ENCODE measurements at regions not wholly inside any gene's neighbourhood (a gene's known extent, or its start where the extent isn't known, plus 50 kb on each side); places are given as distances from the start of the nearest gene placed in this dataset.

DNA sequence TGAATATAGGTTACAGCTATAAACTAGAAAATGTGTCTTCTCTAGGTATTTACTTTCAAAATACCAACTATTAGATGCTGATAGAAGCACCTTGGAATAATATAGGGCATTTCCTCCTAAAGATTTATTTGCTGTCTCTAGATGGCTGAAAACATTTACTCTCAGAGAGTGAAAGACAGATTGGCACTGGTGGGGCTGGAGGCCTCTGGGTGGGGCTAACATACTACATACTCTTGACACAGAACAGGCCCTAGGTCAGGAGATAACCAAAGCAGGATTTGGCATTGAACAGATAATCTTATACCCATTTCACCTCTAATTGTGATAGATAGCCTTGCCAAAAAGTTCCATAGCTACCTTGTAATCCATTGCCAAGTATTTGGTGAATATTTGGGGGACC, 253.3 kb upstream of the TBC1D5 start:
- TF ChIP-seq TCF12 (IDR thresholded peaks at IDR 0.05; ENCODE audit: low read depth), result no peak
- TF ChIP-seq, protein P1, sequence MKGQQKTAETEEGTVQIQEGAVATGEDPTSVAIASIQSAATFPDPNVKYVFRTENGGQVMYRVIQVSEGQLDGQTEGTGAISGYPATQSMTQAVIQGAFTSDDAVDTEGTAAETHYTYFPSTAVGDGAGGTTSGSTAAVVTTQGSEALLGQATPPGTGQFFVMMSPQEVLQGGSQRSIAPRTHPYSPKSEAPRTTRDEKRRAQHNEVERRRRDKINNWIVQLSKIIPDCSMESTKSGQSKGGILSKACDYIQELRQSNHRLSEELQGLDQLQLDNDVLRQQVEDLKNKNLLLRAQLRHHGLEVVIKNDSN (IDR thresholded peaks at IDR 0.05), result no peak
- no peak for TF ChIP-seq YY1 (IDR thresholded peaks at IDR 0.05; ENCODE audit: low read depth)
- TF ChIP-seq TEAD4 (IDR thresholded peaks at IDR 0.05), result no peak
- TF ChIP-seq CEBPB (IDR thresholded peaks at IDR 0.05), result no peak
- TF ChIP-seq, protein P2, sequence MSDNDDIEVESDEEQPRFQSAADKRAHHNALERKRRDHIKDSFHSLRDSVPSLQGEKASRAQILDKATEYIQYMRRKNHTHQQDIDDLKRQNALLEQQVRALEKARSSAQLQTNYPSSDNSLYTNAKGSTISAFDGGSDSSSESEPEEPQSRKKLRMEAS (IDR thresholded peaks at IDR 0.05), result no peak
- TF ChIP-seq NFIC (IDR thresholded peaks at IDR 0.05), result no peak
- TF ChIP-seq RAD21 (IDR thresholded peaks at IDR 0.05; ENCODE audit: low read depth), result no peak
- no peak for TF ChIP-seq ZBTB7A (IDR thresholded peaks at IDR 0.05; ENCODE audit: low read depth)
- TF ChIP-seq CREB1 (IDR thresholded peaks at IDR 0.05; ENCODE audit: low read depth), result no peak
- no peak for TF ChIP-seq TAF1 (IDR thresholded peaks at IDR 0.05; ENCODE audit: low read depth)
- TF ChIP-seq, protein P3, sequence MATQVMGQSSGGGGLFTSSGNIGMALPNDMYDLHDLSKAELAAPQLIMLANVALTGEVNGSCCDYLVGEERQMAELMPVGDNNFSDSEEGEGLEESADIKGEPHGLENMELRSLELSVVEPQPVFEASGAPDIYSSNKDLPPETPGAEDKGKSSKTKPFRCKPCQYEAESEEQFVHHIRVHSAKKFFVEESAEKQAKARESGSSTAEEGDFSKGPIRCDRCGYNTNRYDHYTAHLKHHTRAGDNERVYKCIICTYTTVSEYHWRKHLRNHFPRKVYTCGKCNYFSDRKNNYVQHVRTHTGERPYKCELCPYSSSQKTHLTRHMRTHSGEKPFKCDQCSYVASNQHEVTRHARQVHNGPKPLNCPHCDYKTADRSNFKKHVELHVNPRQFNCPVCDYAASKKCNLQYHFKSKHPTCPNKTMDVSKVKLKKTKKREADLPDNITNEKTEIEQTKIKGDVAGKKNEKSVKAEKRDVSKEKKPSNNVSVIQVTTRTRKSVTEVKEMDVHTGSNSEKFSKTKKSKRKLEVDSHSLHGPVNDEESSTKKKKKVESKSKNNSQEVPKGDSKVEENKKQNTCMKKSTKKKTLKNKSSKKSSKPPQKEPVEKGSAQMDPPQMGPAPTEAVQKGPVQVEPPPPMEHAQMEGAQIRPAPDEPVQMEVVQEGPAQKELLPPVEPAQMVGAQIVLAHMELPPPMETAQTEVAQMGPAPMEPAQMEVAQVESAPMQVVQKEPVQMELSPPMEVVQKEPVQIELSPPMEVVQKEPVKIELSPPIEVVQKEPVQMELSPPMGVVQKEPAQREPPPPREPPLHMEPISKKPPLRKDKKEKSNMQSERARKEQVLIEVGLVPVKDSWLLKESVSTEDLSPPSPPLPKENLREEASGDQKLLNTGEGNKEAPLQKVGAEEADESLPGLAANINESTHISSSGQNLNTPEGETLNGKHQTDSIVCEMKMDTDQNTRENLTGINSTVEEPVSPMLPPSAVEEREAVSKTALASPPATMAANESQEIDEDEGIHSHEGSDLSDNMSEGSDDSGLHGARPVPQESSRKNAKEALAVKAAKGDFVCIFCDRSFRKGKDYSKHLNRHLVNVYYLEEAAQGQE (IDR thresholded peaks at IDR 0.05; ENCODE audit: low read depth), result no peak
- TF ChIP-seq EP300 (IDR thresholded peaks at IDR 0.05; ENCODE audit: borderline replicate concordance), result no peak
- TF ChIP-seq EGR1 (IDR thresholded peaks at IDR 0.05), result no peak
- no peak for TF ChIP-seq FOXM1 (IDR thresholded peaks at IDR 0.05; ENCODE audit: borderline replicate concordance, low read depth)

DNA sequence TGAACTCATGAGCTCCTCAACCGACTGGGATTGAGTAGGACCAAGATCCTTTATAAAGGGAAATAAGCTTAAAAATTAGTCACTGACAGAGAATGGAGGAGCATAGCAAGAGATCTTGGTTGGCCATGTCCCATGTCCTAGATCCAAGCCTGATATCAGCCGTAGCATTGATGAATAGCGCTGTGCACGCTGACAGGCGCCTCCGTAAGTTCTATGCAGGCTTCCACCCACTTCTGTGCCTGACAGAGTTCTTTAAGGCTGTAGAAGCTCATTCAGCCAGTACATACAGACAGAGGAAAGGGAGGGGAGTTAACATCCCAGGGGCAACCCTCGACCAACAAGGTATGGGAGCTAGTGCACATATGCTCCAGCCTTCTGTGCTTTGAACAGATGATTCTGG, 251.7 kb upstream of the TBC1D5 start:
- TF ChIP-seq, protein P3 (IDR thresholded peaks at IDR 0.05; ENCODE audit: low read depth), result no peak
- TF ChIP-seq TCF12 (IDR thresholded peaks at IDR 0.05; ENCODE audit: low read depth) (no peak), EP300 (IDR thresholded peaks at IDR 0.05; ENCODE audit: borderline replicate concordance) (no peak), TAF1 (IDR thresholded peaks at IDR 0.05; ENCODE audit: low read depth) (no peak), RAD21 (IDR thresholded peaks at IDR 0.05; ENCODE audit: low read depth) (no peak), FOXM1 (IDR thresholded peaks at IDR 0.05; ENCODE audit: borderline replicate concordance, low read depth) (no peak), NFIC (IDR thresholded peaks at IDR 0.05) (no peak), CREB1 (IDR thresholded peaks at IDR 0.05; ENCODE audit: low read depth) (no peak), CEBPB (IDR thresholded peaks at IDR 0.05) (no peak), TEAD4 (IDR thresholded peaks at IDR 0.05) (no peak), EGR1 (IDR thresholded peaks at IDR 0.05) (no peak)
- TF ChIP-seq, protein P2 (IDR thresholded peaks at IDR 0.05), result no peak
- TF ChIP-seq, protein P1 (IDR thresholded peaks at IDR 0.05), result no peak

DNA sequence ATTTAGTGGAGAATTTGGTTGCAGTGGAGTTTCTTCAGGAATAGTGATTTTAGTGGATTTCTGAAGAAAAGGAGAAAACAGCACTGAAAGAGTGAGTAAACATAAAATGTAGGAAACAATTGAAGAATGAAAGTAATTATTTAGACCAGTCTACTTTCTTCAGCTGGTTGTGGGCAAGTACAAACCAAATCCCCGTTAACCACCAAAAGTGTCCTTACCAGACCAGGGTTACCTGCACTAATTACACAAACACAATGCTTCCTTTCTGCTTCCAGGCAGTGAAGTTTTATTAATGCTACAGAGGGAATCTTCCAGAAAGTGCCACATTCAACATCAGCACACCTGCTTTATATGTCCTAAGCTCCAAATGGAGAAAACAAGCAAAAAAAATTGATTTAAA, 248.0 kb upstream of the TBC1D5 start:
- TF ChIP-seq CEBPB (IDR thresholded peaks at IDR 0.05), result no peak
- TF ChIP-seq, protein P1 (IDR thresholded peaks at IDR 0.05), result no peak
- TF ChIP-seq ZBTB7A (IDR thresholded peaks at IDR 0.05; ENCODE audit: low read depth), result no peak
- TF ChIP-seq RAD21 (IDR thresholded peaks at IDR 0.05; ENCODE audit: low read depth), result no peak
- no peak for TF ChIP-seq EP300 (IDR thresholded peaks at IDR 0.05; ENCODE audit: borderline replicate concordance)
- no peak for TF ChIP-seq TAF1 (IDR thresholded peaks at IDR 0.05; ENCODE audit: low read depth)
- no peak for TF ChIP-seq FOXM1 (IDR thresholded peaks at IDR 0.05; ENCODE audit: borderline replicate concordance, low read depth)
- no peak for TF ChIP-seq NFIC (IDR thresholded peaks at IDR 0.05)
- TF ChIP-seq, protein P3 (IDR thresholded peaks at IDR 0.05; ENCODE audit: low read depth), result no peak
- no peak for TF ChIP-seq EGR1 (IDR thresholded peaks at IDR 0.05)
- TF ChIP-seq TEAD4 (IDR thresholded peaks at IDR 0.05), result no peak
- TF ChIP-seq, protein P2 (IDR thresholded peaks at IDR 0.05), result no peak

DNA sequence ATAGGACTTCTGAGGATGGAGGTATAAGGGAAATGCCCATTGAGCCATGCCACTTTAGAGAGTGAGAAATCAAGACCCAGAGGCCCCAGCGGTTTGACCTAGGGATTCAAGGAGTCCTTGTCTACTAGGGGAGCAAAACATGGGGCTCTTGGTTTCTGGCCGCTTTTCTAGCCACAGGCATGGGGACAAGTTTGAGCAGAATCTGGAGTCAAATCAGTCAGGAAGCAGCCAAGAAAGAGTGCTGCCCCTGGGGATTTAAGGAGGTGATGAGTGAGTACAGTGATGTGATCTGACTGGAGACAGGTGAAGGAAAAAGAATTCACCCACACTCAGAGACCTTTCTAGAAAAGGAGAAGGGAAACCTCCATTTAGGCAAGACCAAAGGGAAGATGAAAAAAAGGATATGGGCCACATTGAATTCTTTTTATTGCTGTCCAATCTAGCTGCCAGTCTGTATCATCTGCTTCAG, 244.0 kb upstream of the TBC1D5 start:
- TF ChIP-seq EGR1 (IDR thresholded peaks at IDR 0.05) (no peak), YY1 (IDR thresholded peaks at IDR 0.05; ENCODE audit: low read depth) (no peak), FOXM1 (IDR thresholded peaks at IDR 0.05; ENCODE audit: borderline replicate concordance, low read depth) (no peak), RAD21 (IDR thresholded peaks at IDR 0.05; ENCODE audit: low read depth) (no peak), TAF1 (IDR thresholded peaks at IDR 0.05; ENCODE audit: low read depth) (no peak), TCF12 (IDR thresholded peaks at IDR 0.05; ENCODE audit: low read depth) (no peak)
- TF ChIP-seq, protein P1 (IDR thresholded peaks at IDR 0.05), result no peak
- TF ChIP-seq, protein P3 (IDR thresholded peaks at IDR 0.05; ENCODE audit: low read depth), result no peak

Measured in Ishikawa (cell line).